Stimulated activated CD8-positive, alpha-beta memory T cell treated with anti-CD3 and anti-CD28 coated beads, Interleukin-7, amount 100 ng/mL, for 4 hours (primary cell): ENCODE measurements at regions not wholly inside any gene's neighbourhood (a gene's known extent, or its start where the extent isn't known, plus 50 kb on each side); places are given as distances from the start of the nearest gene placed in this dataset.

ENCODE experiments used
- DNase-seq, 2 donors: peaks; one replicate each; pipeline ENCODE4 v3.0.0-alpha.2; 2020; ENCODE audit warnings: low read depth in 2 of 2

DNA sequence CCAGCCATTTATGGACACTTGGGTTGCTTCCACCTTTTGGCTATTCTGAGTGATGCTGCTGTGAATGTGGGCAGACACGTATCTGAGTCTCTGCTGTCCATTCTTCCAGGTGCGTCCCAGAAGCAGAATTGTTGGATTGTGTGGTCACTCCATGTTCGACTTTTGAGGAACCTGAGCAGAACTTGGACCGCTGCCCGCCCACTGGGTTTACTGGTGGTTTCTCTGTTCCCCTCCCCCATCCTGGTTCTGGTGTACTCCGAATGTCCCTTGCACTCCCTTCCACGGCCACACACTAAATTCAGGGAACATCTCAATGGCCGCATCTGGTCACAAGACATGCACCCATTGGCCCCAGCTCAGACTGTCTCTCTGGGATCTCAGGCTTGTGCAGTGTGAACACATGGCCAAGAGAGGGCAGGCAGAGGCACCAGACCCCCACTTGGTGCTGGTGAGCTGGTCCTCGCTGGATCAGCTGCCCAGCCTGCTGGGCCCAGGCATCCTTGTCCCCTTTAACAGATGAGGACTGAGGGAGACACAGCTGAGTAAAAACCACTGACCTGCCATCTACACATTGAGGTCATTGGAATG, 565.1 kb downstream of the NPHP4 start:
- no peak for DNase-seq

GRCh38 chr1:5424802-5425703, 567.2 kb downstream of the NPHP4 start:
- DNase-seq = no peak

GRCh38 chr1:5423109-5423508, 569.1 kb downstream of the NPHP4 start:
- DNase-seq = peak in 1 of 2 donors; percentile 8

DNA sequence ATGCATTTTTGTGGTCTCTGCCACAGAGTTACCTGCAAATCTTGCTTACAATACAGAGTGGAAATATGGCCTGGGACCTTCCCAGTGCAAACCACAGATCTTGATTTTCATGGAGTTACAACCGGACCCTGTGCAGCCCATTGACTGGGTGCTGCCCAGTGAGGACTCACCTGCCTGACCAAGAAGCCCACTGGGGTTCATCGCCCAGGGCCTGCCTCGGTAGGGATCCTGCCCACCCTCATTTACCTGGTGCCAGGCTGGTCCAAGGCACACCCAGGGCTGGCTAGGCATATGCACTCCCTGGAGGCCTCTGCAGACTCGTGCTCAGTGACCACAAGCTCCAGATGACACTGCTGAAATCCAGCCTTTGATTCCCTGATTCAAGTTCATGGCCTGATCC, 572.7 kb downstream of the NPHP4 start:
- no peak for DNase-seq

- DNase-seq = no peak
These were observed 575.7 kb downstream of the NPHP4 start for GRCh38 chr1:5416518-5416917.

DNA sequence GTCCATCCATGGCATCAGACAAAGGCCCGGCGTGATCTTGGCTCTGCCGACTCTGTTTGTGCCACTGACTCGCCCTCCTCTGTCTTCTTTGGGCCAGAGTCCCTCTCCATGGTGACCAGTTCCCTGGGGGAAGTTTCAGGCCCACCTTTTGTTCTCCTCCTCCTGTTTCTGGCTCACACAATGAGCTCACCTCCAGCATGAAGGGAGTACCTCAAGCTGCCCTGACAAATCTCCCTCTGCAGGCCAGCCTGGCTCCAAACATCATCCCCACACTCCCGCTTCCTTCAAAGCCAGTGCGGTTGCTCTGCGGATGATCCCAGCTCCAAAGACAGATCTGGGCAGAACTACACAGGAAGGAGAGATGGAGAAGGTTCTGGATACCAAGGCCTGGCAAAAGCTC, 576.6 kb downstream of the NPHP4 start:
- no peak for DNase-seq

- DNase-seq = no peak
These were observed 581.6 kb downstream of the NPHP4 start for GRCh38 chr1:5410652-5411051.

DNA sequence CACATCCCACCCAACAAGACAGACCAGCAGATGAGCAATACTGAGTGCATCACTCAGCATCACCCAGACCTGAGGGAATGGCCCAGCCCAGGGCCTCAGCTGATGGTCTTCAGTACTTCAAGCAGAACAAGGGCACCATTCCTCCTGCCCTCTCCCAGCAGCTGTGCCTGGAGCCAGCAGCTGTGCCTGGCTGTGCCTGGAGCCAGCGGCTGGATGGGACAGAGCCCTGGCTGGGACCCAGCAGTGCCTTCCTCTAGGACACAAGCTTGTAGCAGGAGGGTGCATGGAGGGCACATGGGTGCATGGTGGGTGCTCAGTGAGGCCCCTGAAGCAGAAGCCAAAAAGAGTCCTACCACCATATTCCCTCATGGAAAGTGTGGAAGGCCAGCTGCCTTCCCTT, 583.8 kb downstream of the NPHP4 start:
- DNase-seq = no peak

DNA sequence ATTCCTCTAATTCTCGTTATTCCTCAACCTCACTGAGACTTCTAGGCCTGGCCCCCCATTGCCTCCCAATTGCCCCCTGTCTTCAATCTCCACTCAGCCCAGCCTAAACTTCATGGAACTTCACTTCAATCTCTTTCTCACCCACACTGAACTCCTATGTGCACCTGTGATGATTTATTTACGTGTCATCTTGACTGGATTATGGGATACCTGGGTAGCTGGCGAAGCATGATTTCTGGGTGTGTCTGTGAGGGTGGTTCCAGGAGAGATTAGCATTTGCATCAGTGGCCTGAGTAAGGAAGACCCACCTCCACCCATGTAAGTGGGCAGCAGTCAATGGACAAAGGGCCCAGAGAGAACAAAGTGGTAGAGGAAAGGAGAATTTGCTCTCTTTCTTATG, 587.0 kb downstream of the NPHP4 start:
- DNase-seq = no peak

DNA sequence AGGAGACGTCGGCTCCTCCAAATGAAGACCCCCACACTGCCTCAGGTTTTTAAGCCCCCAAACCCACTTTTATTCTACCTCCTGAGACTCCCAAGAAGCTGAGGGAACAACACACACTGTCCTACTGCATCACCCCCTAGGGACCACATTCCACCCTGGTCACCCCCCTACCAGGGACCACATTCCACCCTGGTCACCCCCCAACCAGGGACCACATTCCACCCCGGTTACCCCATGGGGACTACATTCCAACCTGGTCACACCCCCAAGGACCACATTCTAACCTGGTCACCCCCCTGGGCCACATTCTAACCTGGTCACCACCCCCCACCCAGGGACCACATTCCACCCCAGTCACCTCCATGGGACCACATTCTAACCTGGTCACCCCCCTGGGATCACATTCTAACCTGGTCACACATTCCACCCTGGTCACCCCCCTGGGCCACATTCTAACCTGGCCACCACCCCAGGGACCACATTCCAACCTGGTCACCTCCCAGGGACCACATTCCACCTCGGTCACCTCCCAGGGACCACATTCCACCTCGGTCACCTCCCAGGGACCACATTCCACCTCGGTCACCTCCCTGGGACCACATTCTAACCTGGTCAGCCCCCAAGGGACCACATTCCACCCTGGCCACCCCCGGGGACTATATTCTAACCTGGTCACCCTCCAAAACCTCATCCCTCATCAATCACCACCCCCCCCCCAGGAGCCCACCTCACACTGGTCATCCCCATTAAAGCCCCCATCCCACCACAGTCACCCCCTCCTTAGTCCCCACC, 587.6 kb downstream of the NPHP4 start:
- DNase-seq = no peak

DNA sequence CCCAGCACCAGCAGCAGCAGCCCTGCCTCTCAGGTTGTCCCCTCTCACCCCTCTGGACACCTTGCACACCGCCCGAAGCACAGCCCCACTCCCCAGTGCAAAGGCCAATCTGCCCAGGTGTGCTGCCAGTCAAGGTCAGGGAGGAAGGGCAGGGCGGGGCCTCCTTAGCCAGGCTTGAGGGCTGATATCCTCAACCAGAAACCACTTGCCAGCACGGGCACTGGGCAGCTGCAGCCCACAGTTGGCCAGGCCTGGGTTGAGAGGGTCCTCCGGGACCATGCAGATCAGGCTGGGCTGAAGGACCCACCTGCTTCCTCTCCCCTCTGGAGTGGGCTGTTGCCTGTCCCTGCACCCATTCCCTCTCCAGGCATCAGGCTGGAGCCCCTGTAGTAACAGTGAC, 588.3 kb downstream of the NPHP4 start:
- DNase-seq = no peak

DNA sequence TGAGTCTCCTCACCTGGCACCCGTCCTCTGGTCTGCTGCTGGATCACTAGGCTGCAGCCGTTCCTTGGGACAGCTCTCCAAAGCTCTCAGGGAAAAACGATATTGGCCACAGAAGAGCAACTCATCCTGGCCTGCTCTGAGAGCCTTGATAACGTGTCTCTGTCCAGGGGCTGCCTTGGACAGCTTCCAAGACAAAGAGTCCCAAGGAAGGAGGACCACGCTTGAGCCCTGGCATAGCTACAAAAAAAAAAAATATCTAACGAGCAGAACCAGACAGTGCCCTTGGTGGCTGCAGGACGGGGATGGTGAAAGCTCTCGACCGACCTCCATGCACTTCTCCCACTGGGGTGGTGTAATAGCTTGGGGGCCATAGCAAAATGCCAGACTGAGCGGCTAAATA, 589.6 kb downstream of the NPHP4 start:
- DNase-seq = no peak

GRCh38 chr1:5399771-5400170, 592.5 kb downstream of the NPHP4 start:
- no peak for DNase-seq

GRCh38 chr1:5396593-5396992, 595.6 kb downstream of the NPHP4 start:
- no peak for DNase-seq

DNA sequence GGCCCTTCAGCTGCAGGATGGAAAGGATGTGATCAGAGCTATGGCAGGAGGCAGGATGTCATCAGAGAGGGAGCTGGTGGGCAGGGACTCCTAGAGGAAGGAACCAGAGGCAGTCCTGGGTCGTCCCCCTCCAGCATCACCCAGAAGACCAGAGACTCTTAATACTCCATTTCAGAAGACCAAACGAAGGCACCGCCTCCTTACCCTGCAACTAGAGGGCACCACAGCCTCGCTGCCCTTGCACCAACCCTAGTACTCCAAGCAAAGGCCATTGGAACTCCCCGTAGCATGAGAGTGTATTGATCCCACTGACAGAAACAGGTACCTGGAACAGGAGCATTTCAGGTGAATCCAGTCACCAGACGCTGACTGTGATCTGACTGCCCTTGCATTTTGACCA, 598.1 kb downstream of the NPHP4 start:
- DNase-seq = no peak

DNA sequence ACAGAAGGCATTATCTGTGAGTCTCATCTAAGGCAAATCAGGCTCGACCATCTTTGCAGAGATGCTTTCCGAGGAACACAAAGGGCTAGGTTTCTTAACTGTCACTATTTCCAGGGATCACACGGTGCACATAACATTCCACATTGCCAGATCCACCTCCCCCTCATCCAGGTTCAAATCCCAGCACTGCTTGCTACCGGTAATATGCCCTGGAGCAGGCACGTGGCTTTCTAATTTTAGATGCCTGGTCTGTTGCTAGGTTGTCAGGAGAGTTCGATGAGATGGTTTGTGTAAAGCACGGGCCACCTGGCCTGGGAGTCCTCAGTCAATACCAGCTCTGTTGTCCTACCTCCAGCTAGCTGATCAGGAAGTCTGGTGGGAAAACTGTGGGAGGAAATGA, 598.6 kb downstream of the NPHP4 start:
- DNase-seq = no peak

DNA sequence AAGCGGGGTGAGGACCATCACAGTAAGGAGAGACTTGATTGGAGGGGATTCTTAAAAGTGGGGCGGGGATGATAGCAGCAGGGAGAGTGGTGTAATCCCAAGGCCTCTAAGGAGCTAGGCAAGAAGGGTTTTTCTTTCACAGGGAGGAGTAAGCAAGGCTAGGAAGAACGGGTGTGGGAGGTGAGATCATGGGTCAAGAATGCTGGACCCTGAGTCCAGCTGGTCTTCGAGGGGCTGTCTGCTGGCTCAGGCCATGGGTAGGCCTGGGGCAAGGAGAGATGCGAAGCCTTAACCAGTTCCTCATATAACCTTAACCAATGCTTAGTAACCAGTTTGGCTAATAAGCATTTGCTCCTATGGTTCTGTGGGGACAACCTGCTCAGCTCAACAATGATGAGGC, 599.1 kb downstream of the NPHP4 start:
- no peak for DNase-seq

DNA sequence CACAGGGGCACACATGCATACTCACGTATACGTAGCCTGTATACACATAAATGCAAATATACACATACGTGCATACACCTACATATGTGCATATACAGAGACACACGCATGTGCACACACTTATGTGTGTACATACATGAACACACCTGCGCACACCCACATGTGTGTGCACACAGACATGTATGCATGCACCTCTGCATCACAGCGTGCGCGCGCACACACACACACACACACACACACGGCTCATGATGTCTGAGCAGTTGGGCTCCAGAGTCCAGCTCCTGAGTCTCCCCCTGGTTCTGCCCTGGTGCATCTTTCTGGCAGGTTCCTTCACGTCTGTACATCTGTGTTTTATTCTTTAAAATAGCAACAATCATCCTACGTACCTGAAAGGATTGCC, 600.5 kb downstream of the NPHP4 start:
- DNase-seq = no peak

GRCh38 chr1:5390504-5390903, 601.7 kb downstream of the NPHP4 start:
- no peak for DNase-seq

DNA sequence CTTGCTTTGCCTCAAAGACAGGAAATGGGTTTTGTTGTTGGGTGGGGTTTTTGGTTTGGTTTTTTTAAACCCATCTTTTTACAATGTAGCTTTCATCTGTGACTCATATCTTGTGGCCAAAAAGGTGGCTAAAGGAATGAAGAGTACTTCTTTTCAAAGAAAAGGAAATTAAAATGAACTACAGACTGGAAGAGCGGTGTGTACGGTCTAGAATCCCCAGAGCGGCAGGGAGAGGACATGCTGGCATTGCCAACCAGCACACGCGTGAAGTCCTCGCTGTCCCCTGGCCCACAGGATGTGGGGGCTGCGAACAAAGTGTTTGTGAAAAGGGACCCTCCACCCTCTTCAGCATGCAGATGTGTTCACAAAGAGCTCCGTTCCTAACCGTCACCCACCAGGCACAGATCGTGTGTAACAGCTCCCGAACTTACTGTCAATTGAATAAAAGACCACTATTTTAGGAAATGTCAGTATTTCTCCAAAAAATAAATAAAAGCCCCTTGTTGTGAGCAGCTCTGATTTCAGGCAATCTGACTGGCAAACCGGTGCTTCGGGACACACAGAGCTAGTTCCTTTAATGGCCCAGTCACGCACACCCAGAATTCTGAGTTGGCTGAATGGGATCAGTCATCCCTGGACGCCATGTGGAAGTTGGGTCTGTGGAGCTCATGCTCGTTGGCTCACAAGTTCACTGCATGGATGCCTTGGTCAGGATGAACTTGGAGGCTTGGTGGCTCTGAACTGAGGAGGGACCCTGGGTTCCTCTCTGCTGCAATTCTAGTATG, 602.9 kb downstream of the NPHP4 start:
- no peak for DNase-seq

DNA sequence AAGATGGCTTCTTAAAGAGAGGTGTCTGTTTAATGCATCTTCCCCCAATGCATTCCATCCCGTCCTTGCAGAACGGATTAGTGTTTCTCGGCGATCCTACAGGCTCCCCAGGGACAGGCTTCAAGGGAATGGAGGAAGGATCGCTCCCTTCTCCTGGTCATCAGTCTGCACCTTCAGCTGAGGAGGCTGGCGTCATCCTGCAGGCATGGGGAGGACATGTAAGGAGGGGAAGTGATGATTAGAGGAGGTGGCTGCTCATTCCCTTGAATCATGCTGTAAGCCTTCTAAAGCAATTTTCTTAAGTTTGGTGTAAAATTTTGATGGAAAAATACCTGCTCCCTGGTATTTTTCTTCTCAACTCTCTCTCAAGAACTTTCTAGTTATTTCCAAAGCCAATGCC, 603.6 kb downstream of the NPHP4 start:
- no peak for DNase-seq

- no peak for DNase-seq
These were observed 605.9 kb downstream of the NPHP4 start for GRCh38 chr1:5386371-5386770.
